ENCODE measurements at regions not wholly inside any gene's neighbourhood (a gene's known extent, or its start where the extent isn't known, plus 50 kb on each side); places are given as distances from the start of the nearest gene placed in this dataset.

GRCh38 chr17:72566671-72567484 lies 446.1 kb downstream of the SOX9 start:
- no peak for TF ChIP-seq CTCF (conservative IDR thresholded peaks at IDR 0.05; ENCODE audit: low read length)
- TF ChIP-seq EZH2phosphoT487 (IDR thresholded peaks at IDR 0.05; ENCODE audit: borderline replicate concordance), result no peak

Data from Loucy (cell line).